ENCODE measurements at regions not wholly inside any gene's neighbourhood (a gene's known extent, or its start where the extent isn't known, plus 50 kb on each side); places are given as distances from the start of the nearest gene placed in this dataset.
"Not testable (repeated sequence)": the region's sequence is repeated elsewhere in the genome, so short reads cannot be mapped to it uniquely, and the experiment has no call there.

DNA sequence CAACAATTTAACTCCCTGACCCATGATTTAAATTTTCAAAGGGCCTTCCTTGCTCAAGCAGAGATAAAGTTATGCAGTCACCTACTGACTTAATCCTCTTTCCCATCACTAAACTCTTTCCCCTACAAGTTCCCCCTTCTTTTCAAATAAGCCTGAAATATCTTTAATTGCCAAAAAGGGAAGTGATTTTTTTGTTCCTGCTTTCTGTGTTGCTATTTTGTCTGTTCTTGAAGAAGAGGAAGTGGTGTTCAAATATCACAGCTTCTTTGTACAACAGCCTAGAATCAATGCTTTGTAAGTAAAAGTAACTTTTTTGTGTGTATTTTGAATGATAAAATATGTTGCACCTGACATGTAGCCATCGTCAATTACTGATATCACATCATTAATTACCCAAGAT lies 595.9 kb downstream of the CENPC start:
- no peak overlapping the region for H3K9ac ChIP-seq (ENCODE audit: low read depth, low read length, poor library complexity, severe bottlenecking)
- H3K4me1 ChIP-seq (ENCODE audit: insufficient read depth, low read length, poor library complexity, severe bottlenecking), result no peaks in the 10 kb centered on the region
- H3F3A ChIP-seq (ENCODE audit: low read depth), result no peaks in the 10 kb centered on the region
- H3K4me2 ChIP-seq (ENCODE audit: low read depth, low read length, poor library complexity, severe bottlenecking), result no peak overlapping the region
- no peaks in the 10 kb centered on the region for H3K9me3 ChIP-seq (ENCODE audit: insufficient read depth, low read depth, low read length)
- TF ChIP-seq, protein P1, sequence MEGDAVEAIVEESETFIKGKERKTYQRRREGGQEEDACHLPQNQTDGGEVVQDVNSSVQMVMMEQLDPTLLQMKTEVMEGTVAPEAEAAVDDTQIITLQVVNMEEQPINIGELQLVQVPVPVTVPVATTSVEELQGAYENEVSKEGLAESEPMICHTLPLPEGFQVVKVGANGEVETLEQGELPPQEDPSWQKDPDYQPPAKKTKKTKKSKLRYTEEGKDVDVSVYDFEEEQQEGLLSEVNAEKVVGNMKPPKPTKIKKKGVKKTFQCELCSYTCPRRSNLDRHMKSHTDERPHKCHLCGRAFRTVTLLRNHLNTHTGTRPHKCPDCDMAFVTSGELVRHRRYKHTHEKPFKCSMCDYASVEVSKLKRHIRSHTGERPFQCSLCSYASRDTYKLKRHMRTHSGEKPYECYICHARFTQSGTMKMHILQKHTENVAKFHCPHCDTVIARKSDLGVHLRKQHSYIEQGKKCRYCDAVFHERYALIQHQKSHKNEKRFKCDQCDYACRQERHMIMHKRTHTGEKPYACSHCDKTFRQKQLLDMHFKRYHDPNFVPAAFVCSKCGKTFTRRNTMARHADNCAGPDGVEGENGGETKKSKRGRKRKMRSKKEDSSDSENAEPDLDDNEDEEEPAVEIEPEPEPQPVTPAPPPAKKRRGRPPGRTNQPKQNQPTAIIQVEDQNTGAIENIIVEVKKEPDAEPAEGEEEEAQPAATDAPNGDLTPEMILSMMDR (conservative IDR thresholded peaks at IDR 0.05; ENCODE audit: low read length), result no peak
- no peak for TF ChIP-seq EZH2phosphoT487 (IDR thresholded peaks at IDR 0.05; ENCODE audit: borderline replicate concordance)
- no peaks in the 10 kb centered on the region for H3K27me3 ChIP-seq (ENCODE audit: insufficient read depth, low read length, poor library complexity, severe bottlenecking)
- H3K79me2 ChIP-seq (ENCODE audit: insufficient read depth, low read length), result no peaks in the 10 kb centered on the region
- H4K20me1 ChIP-seq (ENCODE audit: insufficient read depth, low read length, poor library complexity, severe bottlenecking), result no peaks in the 10 kb centered on the region
- no peaks in the 10 kb centered on the region for H3K36me3 ChIP-seq (ENCODE audit: insufficient read depth, low read length)
- H2AFZ ChIP-seq (ENCODE audit: low read length), result no peak overlapping the region
- no peak overlapping the region for H3K4me3 ChIP-seq (ENCODE audit: low read length, poor library complexity, severe bottlenecking)
- no peaks in the 10 kb centered on the region for H3K9me2 ChIP-seq (replicated peaks; ENCODE audit: low read depth, low read length)

DNA sequence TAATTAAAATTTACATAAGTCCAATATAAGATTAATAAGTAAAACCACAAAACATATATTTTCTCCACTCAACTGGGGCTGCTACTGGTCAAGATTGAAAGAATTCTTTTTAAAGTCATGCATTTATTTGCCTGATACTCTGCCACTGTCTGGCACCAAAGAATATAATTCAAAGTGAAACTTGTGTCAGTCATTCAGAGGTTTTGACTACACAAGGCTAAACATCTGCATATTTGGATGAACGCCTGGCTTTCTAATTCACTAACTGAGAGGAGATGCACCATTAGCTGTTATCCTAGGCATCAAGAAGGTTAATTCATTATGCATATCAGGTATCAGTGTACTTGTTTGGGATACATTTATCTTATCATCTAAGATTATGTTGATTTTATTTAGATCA lies 598.5 kb downstream of the CENPC start:
- Histone ChIP-seq H3K27me3 (ENCODE audit: insufficient read depth, low read length, poor library complexity, severe bottlenecking) (no peaks in the 10 kb centered on the region), H3K9me2 (replicated peaks; ENCODE audit: low read depth, low read length) (no peaks in the 10 kb centered on the region), H4K20me1 (ENCODE audit: insufficient read depth, low read length, poor library complexity, severe bottlenecking) (no peaks in the 10 kb centered on the region), H3F3A (ENCODE audit: low read depth) (no peaks in the 10 kb centered on the region), H2AFZ (ENCODE audit: low read length) (no peak overlapping the region), H3K79me2 (ENCODE audit: insufficient read depth, low read length) (no peaks in the 10 kb centered on the region), H3K36me3 (ENCODE audit: insufficient read depth, low read length) (no peaks in the 10 kb centered on the region), H3K4me1 (ENCODE audit: insufficient read depth, low read length, poor library complexity, severe bottlenecking) (no peaks in the 10 kb centered on the region), H3K9me3 (ENCODE audit: insufficient read depth, low read depth, low read length) (no peaks in the 10 kb centered on the region), H3K9ac (ENCODE audit: low read depth, low read length, poor library complexity, severe bottlenecking) (no peak overlapping the region), H3K4me2 (ENCODE audit: low read depth, low read length, poor library complexity, severe bottlenecking) (no peak overlapping the region), H3K4me3 (ENCODE audit: low read length, poor library complexity, severe bottlenecking) (no peak overlapping the region)
- TF ChIP-seq, protein P1 (conservative IDR thresholded peaks at IDR 0.05; ENCODE audit: low read length), result no peak
- no peak for TF ChIP-seq EZH2phosphoT487 (IDR thresholded peaks at IDR 0.05; ENCODE audit: borderline replicate concordance)

DNA sequence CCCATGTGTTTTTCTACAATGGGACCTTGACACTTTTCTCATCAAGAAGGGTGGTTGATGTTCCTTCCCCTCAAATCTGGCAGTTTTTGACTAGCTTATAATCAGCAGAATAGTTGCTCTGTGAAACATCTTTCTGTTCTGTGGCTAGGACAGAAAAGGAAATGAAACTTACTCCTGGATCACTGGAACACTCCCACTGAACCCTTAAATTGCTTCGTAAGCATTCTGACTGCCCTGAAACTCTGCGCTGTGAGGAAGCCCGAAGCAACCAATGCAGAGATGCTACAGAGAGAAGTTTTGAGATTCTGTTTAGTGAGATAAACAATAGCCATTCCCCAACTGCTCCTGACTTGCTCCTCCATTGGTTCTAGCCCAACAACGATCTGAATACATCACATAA lies 602.2 kb downstream of the CENPC start:
- Histone ChIP-seq H3F3A (ENCODE audit: low read depth) (no peaks in the 10 kb centered on the region), H3K4me3 (ENCODE audit: low read length, poor library complexity, severe bottlenecking) (no peak overlapping the region), H3K36me3 (ENCODE audit: insufficient read depth, low read length) (no peaks in the 10 kb centered on the region), H3K9me3 (ENCODE audit: insufficient read depth, low read depth, low read length) (no peaks in the 10 kb centered on the region), H3K9ac (ENCODE audit: low read depth, low read length, poor library complexity, severe bottlenecking) (no peak overlapping the region), H2AFZ (ENCODE audit: low read length) (no peak overlapping the region), H3K4me1 (ENCODE audit: insufficient read depth, low read length, poor library complexity, severe bottlenecking) (no peaks in the 10 kb centered on the region), H3K79me2 (ENCODE audit: insufficient read depth, low read length) (no peaks in the 10 kb centered on the region), H3K27me3 (ENCODE audit: insufficient read depth, low read length, poor library complexity, severe bottlenecking) (no peaks in the 10 kb centered on the region), H3K9me2 (replicated peaks; ENCODE audit: low read depth, low read length) (no peaks in the 10 kb centered on the region), H4K20me1 (ENCODE audit: insufficient read depth, low read length, poor library complexity, severe bottlenecking) (no peaks in the 10 kb centered on the region), H3K4me2 (ENCODE audit: low read depth, low read length, poor library complexity, severe bottlenecking) (no peak overlapping the region)
- TF ChIP-seq EZH2phosphoT487 (IDR thresholded peaks at IDR 0.05; ENCODE audit: borderline replicate concordance), result no peak
- TF ChIP-seq, protein P1 (conservative IDR thresholded peaks at IDR 0.05; ENCODE audit: low read length), result no peak

DNA sequence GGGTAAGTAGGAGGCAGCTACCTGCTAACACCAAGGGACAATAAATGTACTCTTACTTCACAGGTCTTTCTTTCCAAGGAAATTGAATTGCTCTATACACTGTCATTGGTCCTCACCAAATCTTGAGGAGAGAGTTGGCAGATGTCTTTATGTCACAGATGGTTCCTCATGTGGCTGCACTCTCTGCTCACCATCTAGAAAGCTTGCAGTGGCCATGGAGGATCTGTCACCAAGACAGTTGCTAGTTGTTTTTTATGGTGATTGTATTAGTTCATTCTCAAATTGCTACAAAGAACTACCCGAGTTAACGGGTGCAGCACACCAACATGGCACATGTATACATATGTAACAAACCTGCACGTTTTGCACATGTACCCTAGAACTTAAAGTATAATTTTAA lies 613.3 kb downstream of the CENPC start:
- H3K9me3 ChIP-seq (ENCODE audit: insufficient read depth, low read depth, low read length); H3F3A ChIP-seq (ENCODE audit: low read depth); H3K9me2 ChIP-seq (replicated peaks; ENCODE audit: low read depth, low read length); H3K79me2 ChIP-seq (ENCODE audit: insufficient read depth, low read length); H3K4me3 ChIP-seq (ENCODE audit: low read length, poor library complexity, severe bottlenecking); H4K20me1 ChIP-seq (ENCODE audit: insufficient read depth, low read length, poor library complexity, severe bottlenecking); H3K9ac ChIP-seq (ENCODE audit: low read depth, low read length, poor library complexity, severe bottlenecking); H2AFZ ChIP-seq (ENCODE audit: low read length); H3K4me2 ChIP-seq (ENCODE audit: low read depth, low read length, poor library complexity, severe bottlenecking); H3K27me3 ChIP-seq (ENCODE audit: insufficient read depth, low read length, poor library complexity, severe bottlenecking); H3K36me3 ChIP-seq (ENCODE audit: insufficient read depth, low read length); H3K4me1 ChIP-seq (ENCODE audit: insufficient read depth, low read length, poor library complexity, severe bottlenecking): not testable (repeated sequence)
